ENCODE measurements at regions not wholly inside any gene's neighbourhood (a gene's known extent, or its start where the extent isn't known, plus 50 kb on each side); places are given as distances from the start of the nearest gene placed in this dataset.

DNA sequence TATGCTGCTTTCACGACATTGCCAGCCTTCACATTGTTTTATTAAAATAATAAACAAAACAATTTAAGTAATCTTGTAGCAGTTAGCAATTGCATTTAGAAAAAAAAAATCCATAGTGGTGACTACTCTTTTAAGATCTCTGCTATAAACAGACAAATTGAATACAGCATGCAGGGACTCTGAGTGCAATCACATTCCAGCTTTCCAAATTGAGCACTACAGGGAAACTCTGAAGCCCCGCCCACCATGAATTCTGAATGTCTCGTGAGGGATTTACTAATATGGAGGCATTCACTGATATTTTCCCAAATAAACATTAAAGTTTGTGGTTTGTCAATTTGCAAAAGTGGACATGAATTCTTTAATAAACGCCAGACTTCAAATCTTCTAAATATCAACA lies 698.8 kb downstream of the LIG4 start:
- WGBS = 93% methylated on average over 4 of the region's 4 CpGs
- Histone ChIP-seq H3K4me3 (ENCODE audit: low read length in 2 of 2) (no peak overlapping the region), H3K27me3 (ENCODE audit: control insufficient read depth in 2 of 2, insufficient read depth in 1 of 2, low read length in 1 of 2) (no peaks in the 10 kb centered on the region), H3K27ac (ENCODE audit: low read depth in 1 of 2, low read length in 1 of 2) (no peak overlapping the region), H3K9me3 (ENCODE audit: control insufficient read depth in 2 of 2, insufficient read depth in 1 of 2, low read length in 1 of 2) (no peaks in the 10 kb centered on the region), H3K4me1 (ENCODE audit: control insufficient read depth in 2 of 2, insufficient read depth in 2 of 2, low read length in 2 of 2) (no peaks in the 10 kb centered on the region), H3K36me3 (ENCODE audit: control insufficient read depth in 2 of 2, insufficient read depth in 2 of 2, low read length in 1 of 2) (no peaks in the 10 kb centered on the region)
- no peak for DNase-seq (ENCODE audit: low read depth in 6 of 9, low spot score in 9 of 9)

DNA sequence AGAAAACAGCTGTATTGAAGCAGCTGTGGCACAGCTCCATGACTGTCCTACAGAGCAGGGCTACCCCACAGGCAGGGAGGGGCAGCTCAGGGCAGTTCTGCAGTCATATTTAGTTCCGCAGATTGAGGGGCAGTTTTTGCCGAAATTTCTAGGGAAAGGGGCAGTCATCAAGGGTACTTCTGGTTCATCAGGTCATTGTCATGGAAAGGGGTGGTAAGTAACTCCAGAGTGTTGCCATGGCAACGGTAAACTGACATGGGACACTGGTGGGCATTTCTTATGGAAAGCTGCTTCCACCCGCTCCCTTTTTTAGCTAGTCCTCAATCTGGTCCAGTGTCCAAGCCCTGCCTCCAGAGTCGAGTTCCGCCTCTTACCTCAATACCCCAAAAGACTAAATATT lies 702.8 kb downstream of the LIG4 start:
- Histone ChIP-seq H3K27me3 (ENCODE audit: control insufficient read depth in 2 of 2, insufficient read depth in 1 of 2, low read length in 1 of 2) (no peaks in the 10 kb centered on the region), H3K4me3 (ENCODE audit: low read length in 2 of 2) (no peak overlapping the region), H3K4me1 (ENCODE audit: control insufficient read depth in 2 of 2, insufficient read depth in 2 of 2, low read length in 2 of 2) (no peaks in the 10 kb centered on the region), H3K9me3 (ENCODE audit: control insufficient read depth in 2 of 2, insufficient read depth in 1 of 2, low read length in 1 of 2) (no peaks in the 10 kb centered on the region), H3K27ac (ENCODE audit: low read depth in 1 of 2, low read length in 1 of 2) (no peak overlapping the region), H3K36me3 (ENCODE audit: control insufficient read depth in 2 of 2, insufficient read depth in 2 of 2, low read length in 1 of 2) (no peaks in the 10 kb centered on the region)
- DNase-seq (ENCODE audit: low read depth in 6 of 9, low spot score in 9 of 9) = no peak
- WGBS = 96% methylated on average over 6 of the region's 6 CpGs

DNA sequence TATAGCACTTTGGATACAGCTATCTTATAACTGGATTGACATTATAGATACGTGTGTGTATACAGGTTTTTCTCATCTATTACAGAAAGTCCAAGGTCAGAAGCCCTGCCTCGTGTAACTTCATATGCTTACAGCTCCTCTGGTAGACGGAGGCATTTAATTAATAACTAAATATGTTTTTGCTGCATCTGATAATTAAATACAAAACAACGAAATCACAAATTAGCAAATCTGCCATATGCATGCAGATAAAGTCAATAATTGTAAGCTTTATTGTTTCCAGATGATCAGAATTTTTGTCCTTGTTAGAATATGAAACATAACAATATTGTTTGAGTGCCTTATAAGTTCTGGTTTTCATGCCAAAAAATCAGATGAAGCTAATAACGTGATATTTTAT lies 717.7 kb downstream of the LIG4 start:
- H3K27me3 ChIP-seq (ENCODE audit: control insufficient read depth in 2 of 2, insufficient read depth in 1 of 2, low read length in 1 of 2) = no peaks in the 10 kb centered on the region
- H3K27ac ChIP-seq (ENCODE audit: low read depth in 1 of 2, low read length in 1 of 2) = no peak overlapping the region
- no peaks in the 10 kb centered on the region for H3K4me1 ChIP-seq (ENCODE audit: control insufficient read depth in 2 of 2, insufficient read depth in 2 of 2, low read length in 2 of 2)
- H3K4me3 ChIP-seq (ENCODE audit: low read length in 2 of 2) = no peak overlapping the region
- no peaks in the 10 kb centered on the region for H3K9me3 ChIP-seq (ENCODE audit: control insufficient read depth in 2 of 2, insufficient read depth in 1 of 2, low read length in 1 of 2)
- DNase-seq (ENCODE audit: low read depth in 6 of 9, low spot score in 9 of 9) = no peak
- no peaks in the 10 kb centered on the region for H3K36me3 ChIP-seq (ENCODE audit: control insufficient read depth in 2 of 2, insufficient read depth in 2 of 2, low read length in 1 of 2)
- 73% methylated on average over 5 of the region's 5 CpGs for WGBS

DNA sequence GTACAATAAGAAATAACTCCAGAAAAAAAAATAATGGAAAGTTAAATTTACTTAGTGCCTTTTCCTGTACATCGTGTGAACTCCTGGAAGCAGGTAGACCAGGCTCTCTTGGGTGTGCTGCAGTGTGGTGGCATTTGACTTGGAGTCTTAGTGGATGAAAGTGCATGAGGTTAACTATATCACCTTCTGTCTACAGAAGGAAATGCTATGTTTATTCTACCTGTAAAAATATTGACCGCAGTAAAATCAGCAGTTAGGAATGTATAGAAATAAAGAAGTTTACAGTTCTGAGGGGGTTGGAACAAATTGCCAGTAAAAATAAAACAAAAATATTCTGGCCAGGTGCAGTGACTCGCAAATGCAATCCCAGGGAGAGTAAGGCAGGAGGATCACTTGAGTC lies 722.1 kb downstream of the LIG4 start:
- 94% methylated on average over 3 of the region's 3 CpGs for WGBS
- Histone ChIP-seq H3K36me3 (ENCODE audit: control insufficient read depth in 2 of 2, insufficient read depth in 2 of 2, low read length in 1 of 2) (no peaks in the 10 kb centered on the region), H3K27ac (ENCODE audit: low read depth in 1 of 2, low read length in 1 of 2) (no peak overlapping the region), H3K4me3 (ENCODE audit: low read length in 2 of 2) (no peak overlapping the region), H3K9me3 (ENCODE audit: control insufficient read depth in 2 of 2, insufficient read depth in 1 of 2, low read length in 1 of 2) (no peaks in the 10 kb centered on the region), H3K27me3 (ENCODE audit: control insufficient read depth in 2 of 2, insufficient read depth in 1 of 2, low read length in 1 of 2) (no peaks in the 10 kb centered on the region), H3K4me1 (ENCODE audit: control insufficient read depth in 2 of 2, insufficient read depth in 2 of 2, low read length in 2 of 2) (no peaks in the 10 kb centered on the region)
- DNase-seq (ENCODE audit: low read depth in 6 of 9, low spot score in 9 of 9) = no peak

DNA sequence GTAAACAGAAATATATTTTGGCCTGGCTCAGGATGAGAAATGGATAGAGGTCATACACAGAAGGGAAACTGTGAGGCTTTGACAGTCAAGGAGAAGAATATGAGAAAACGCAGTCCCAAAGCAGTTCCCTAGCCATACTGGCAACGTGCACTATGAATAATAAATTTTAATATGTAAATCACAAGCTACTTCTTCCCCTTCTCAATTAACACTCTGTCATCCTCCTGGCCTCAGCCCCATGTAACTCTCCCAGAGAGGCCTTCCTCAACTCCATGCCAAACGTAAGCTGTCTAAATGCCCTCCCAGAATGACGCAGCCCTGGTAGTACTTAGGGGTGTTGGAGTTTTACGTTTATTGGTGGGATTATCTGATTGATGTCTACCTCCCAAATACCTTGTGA lies 732.6 kb downstream of the LIG4 start:
- Histone ChIP-seq H3K36me3 (ENCODE audit: control insufficient read depth in 2 of 2, insufficient read depth in 2 of 2, low read length in 1 of 2) (no peaks in the 10 kb centered on the region), H3K27me3 (ENCODE audit: control insufficient read depth in 2 of 2, insufficient read depth in 1 of 2, low read length in 1 of 2) (no peaks in the 10 kb centered on the region), H3K4me1 (ENCODE audit: control insufficient read depth in 2 of 2, insufficient read depth in 2 of 2, low read length in 2 of 2) (no peaks in the 10 kb centered on the region), H3K27ac (ENCODE audit: low read depth in 1 of 2, low read length in 1 of 2) (no peak overlapping the region), H3K9me3 (ENCODE audit: control insufficient read depth in 2 of 2, insufficient read depth in 1 of 2, low read length in 1 of 2) (no peaks in the 10 kb centered on the region), H3K4me3 (ENCODE audit: low read length in 2 of 2) (no peak overlapping the region)
- DNase-seq (ENCODE audit: low read depth in 6 of 9, low spot score in 9 of 9) = no peak
- WGBS = 91% methylated on average over 5 of the region's 5 CpGs

DNA sequence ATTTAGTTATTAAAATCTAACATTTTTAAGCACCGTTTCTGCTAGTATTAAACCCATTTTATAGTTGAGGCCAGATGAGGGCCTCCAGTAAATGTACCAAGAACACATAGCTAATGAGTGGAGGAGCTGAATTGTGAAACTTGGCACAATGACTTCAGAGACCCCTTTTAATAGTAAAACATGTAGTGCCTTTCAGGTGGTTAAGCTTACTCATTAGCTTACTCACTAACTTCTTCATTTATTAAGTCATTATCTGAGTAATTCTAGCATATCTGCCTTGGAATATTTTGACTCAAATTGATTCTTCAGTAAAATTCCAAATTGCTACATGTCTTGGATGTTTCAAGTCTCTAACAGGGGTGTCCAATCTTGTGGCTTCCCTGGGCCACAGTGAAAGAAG lies 735.2 kb downstream of the LIG4 start:
- Histone ChIP-seq H3K4me1 (ENCODE audit: control insufficient read depth in 2 of 2, insufficient read depth in 2 of 2, low read length in 2 of 2) (no peaks in the 10 kb centered on the region), H3K27ac (ENCODE audit: low read depth in 1 of 2, low read length in 1 of 2) (no peak overlapping the region), H3K4me3 (ENCODE audit: low read length in 2 of 2) (no peak overlapping the region), H3K27me3 (ENCODE audit: control insufficient read depth in 2 of 2, insufficient read depth in 1 of 2, low read length in 1 of 2) (no peaks in the 10 kb centered on the region), H3K36me3 (ENCODE audit: control insufficient read depth in 2 of 2, insufficient read depth in 2 of 2, low read length in 1 of 2) (no peaks in the 10 kb centered on the region), H3K9me3 (ENCODE audit: control insufficient read depth in 2 of 2, insufficient read depth in 1 of 2, low read length in 1 of 2) (no peaks in the 10 kb centered on the region)
- WGBS = 93% methylated on average over 1 of the region's 1 CpG
- no peak for DNase-seq (ENCODE audit: low read depth in 6 of 9, low spot score in 9 of 9)

DNA sequence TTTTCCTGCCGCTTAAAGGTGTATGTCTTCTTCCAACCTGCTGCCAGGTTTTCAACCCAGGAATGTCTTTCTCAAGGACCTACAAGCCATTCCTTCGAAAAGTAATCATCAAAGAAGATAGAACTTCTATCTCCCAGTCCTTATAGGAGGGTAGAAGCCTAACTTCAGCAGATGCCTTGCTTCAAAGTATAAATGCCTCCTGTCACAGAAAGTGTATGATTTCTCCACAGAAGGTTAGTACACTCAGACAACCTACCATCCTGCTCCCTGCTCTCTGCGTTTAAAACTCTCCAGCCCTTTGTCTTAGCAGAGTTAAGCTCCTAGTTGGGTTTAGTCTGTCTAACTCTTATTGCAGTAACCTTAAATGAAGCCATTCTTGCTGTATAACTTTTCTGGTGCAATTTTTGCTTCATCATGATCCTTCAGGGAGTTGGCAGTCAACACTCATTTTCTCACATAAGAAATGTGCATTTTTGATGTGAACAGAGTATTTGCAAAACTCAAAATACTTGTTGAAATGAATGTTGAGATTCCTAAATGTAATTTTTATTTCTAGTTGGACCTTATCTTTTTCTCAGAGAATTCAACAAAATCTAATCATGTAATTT lies 737.5 kb downstream of the LIG4 start:
- Histone ChIP-seq H3K27ac (ENCODE audit: low read depth in 1 of 2, low read length in 1 of 2) (no peak overlapping the region), H3K36me3 (ENCODE audit: control insufficient read depth in 2 of 2, insufficient read depth in 2 of 2, low read length in 1 of 2) (no peaks in the 10 kb centered on the region), H3K4me1 (ENCODE audit: control insufficient read depth in 2 of 2, insufficient read depth in 2 of 2, low read length in 2 of 2) (no peaks in the 10 kb centered on the region), H3K9me3 (ENCODE audit: control insufficient read depth in 2 of 2, insufficient read depth in 1 of 2, low read length in 1 of 2) (no peaks in the 10 kb centered on the region), H3K4me3 (ENCODE audit: low read length in 2 of 2) (no peak overlapping the region), H3K27me3 (ENCODE audit: control insufficient read depth in 2 of 2, insufficient read depth in 1 of 2, low read length in 1 of 2) (no peaks in the 10 kb centered on the region)
- DNase-seq (ENCODE audit: low read depth in 6 of 9, low spot score in 9 of 9) = no peak
- WGBS = 86% methylated on average over 3 of the region's 3 CpGs

DNA sequence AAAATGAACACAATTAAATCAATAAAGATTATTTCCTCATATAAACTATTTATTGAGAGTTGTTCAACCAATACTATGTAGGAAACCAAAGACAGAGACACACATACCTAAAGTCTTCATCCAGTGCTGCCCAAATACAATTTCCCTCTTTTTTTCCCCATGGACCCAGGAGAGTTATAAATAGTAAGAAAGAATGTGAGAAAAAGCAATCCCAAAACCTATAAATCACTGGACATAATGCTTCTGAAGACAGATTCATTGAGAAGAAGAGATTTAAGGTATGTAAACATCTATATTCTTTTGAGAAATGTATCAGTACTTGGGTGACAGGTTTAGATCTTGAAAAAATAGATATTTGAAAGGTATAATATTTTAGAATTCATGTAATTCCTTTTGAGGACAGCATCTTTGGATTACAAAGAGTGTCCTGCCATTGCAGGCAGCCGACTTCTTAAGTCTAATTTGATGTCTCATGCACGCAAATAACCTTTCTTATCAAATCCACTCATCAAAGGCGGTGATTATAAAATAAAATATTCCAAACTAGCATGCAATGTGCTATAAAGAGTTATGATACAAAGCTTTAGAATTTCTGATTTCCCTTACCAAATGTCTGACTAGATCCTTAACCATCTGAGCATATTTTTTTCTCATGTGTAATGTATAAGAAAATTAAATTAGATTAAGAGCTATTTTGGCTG lies 739.4 kb downstream of the LIG4 start:
- H3K4me3 ChIP-seq (ENCODE audit: low read length in 2 of 2) = no peak overlapping the region
- no peaks in the 10 kb centered on the region for H3K36me3 ChIP-seq (ENCODE audit: control insufficient read depth in 2 of 2, insufficient read depth in 2 of 2, low read length in 1 of 2)
- DNase-seq (ENCODE audit: low read depth in 6 of 9, low spot score in 9 of 9) = no peak
- no peaks in the 10 kb centered on the region for H3K9me3 ChIP-seq (ENCODE audit: control insufficient read depth in 2 of 2, insufficient read depth in 1 of 2, low read length in 1 of 2)
- no peak overlapping the region for H3K27ac ChIP-seq (ENCODE audit: low read depth in 1 of 2, low read length in 1 of 2)
- H3K27me3 ChIP-seq (ENCODE audit: control insufficient read depth in 2 of 2, insufficient read depth in 1 of 2, low read length in 1 of 2) = no peaks in the 10 kb centered on the region
- 93% methylated on average over 3 of the region's 3 CpGs for WGBS
- no peaks in the 10 kb centered on the region for H3K4me1 ChIP-seq (ENCODE audit: control insufficient read depth in 2 of 2, insufficient read depth in 2 of 2, low read length in 2 of 2)

DNA sequence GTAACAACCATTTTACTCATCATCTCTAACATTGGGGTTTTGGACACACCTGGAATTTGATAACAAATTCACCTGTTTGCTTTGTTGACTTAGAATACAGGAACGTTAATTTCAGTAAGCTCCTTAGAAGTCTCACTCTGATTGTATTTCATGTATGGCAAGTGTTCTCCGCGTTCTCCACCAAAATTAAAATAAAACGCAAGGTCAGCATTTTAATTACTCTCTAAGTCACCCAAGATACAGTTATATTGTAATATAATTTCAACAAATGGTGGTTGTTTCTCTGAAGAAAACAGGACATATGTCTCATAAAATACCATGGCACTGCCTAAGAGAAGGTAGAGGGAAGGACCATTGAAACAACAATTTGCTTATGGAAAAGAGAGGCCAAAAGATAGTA lies 742.1 kb downstream of the LIG4 start:
- Histone ChIP-seq H3K4me3 (ENCODE audit: low read length in 2 of 2) (no peak overlapping the region), H3K36me3 (ENCODE audit: control insufficient read depth in 2 of 2, insufficient read depth in 2 of 2, low read length in 1 of 2) (no peaks in the 10 kb centered on the region), H3K27me3 (ENCODE audit: control insufficient read depth in 2 of 2, insufficient read depth in 1 of 2, low read length in 1 of 2) (no peaks in the 10 kb centered on the region), H3K27ac (ENCODE audit: low read depth in 1 of 2, low read length in 1 of 2) (no peak overlapping the region), H3K9me3 (ENCODE audit: control insufficient read depth in 2 of 2, insufficient read depth in 1 of 2, low read length in 1 of 2) (no peaks in the 10 kb centered on the region), H3K4me1 (ENCODE audit: control insufficient read depth in 2 of 2, insufficient read depth in 2 of 2, low read length in 2 of 2) (no peaks in the 10 kb centered on the region)
- no peak for DNase-seq (ENCODE audit: low read depth in 6 of 9, low spot score in 9 of 9)
- WGBS = 95% methylated on average over 4 of the region's 4 CpGs
